ENCODE measurements at regions not wholly inside any gene's neighbourhood (a gene's known extent, or its start where the extent isn't known, plus 50 kb on each side); places are given as distances from the start of the nearest gene placed in this dataset.
"Not testable (repeated sequence)": the region's sequence is repeated elsewhere in the genome, so short reads cannot be mapped to it uniquely, and the experiment has no call there.

- DNase-seq, result no peak
- ATAC-seq, result no peak
- intact Hi-C loops (cut with DNase I, micrococcal nuclease), result loop anchor here in 1 of 2 donors (10.0 kb wide), 1 partner anchor 292 kb away; no protein-coding TSS in a partner anchor
Measured at GRCh38 chr7:3156508-3156907, 112.8 kb upstream of the CARD11 start.

- intact Hi-C loops (cut with DNase I, micrococcal nuclease), result loop anchor here in 1 of 2 donors (10.0 kb wide), 1 partner anchor 293 kb away; no protein-coding TSS in a partner anchor
- no peak for DNase-seq
- no peak for ATAC-seq
Measured at GRCh38 chr7:3157566-3158287, 114.1 kb upstream of the CARD11 start.

- intact Hi-C loops (cut with DNase I, micrococcal nuclease), result loop anchor here in 1 of 2 donors (10.0 kb wide), 1 partner anchor 294 kb away; no protein-coding TSS in a partner anchor
- no peak for DNase-seq
- ATAC-seq, result no peak
Measured at GRCh38 chr7:3158341-3158760, 114.7 kb upstream of the CARD11 start.

- intact Hi-C loops (cut with DNase I, micrococcal nuclease), result loop anchor here in 1 of 2 donors (10.0 kb wide), 1 partner anchor 294 kb away; no protein-coding TSS in a partner anchor
Measured at GRCh38 chr7:3159039-3159438, 115.4 kb upstream of the CARD11 start.

GRCh38 chr7:3159445-3159844 is 115.8 kb upstream of the CARD11 start:
- DNase-seq (no peak), ATAC-seq (no peak)
- intact Hi-C loops (cut with DNase I, micrococcal nuclease), result loop anchor here in 1 of 2 donors (10.0 kb wide), 1 partner anchor 295 kb away; no protein-coding TSS in a partner anchor

More at GRCh38 chr7:3159039-3159438, 115.4 kb upstream of the CARD11 start:
- ATAC-seq (no peak), DNase-seq (no peak)

DNA sequence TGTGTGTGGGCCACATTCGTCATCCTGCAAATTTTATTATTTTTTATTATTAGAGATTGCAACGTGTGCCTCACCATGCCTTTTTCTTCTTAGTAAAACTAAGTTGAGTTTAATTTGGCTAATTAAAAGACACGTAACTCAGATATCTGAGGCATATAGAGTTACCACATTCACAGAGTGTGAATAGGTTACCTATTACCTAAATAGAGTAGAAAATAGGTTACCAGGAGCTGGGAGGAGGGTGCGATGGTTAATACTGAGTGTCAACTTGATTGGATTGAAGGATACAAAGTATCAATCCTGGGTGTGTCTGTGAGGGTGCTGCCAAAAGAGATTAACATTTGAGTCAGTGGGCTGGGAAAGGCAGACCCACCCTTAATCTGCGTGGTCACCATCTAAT is 116.3 kb upstream of the CARD11 start:
- intact Hi-C loops (cut with DNase I, micrococcal nuclease), result loop anchor here in 1 of 2 donors (10.0 kb wide), 1 partner anchor 295 kb away; no protein-coding TSS in a partner anchor

DNA sequence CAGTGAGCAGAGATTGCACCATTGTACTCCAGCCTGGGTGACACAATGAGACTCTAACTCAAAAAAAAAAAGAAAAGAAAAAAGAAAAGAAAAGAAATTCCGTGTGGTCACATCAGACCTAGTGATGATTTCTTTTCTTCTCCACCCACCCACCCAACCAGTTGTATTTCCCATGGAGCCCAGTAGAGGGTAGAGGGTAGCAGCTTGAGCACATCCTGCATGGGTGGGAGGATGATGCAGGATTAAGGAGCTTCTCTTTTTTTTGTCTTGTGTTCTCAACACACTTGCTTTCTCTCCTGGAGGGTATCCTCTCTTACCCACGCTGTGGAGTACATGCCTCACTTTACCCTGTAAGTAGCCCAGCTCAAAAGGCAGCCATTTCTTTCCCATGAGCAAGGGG is 118.6 kb upstream of the CARD11 start:
- ATAC-seq, result no peak
- intact Hi-C loops (cut with DNase I, micrococcal nuclease), result no loop called here
- no peak for DNase-seq

More for the DNA sequence above, 116.3 kb upstream of the CARD11 start:
- ATAC-seq, DNase-seq: not testable (repeated sequence)

DNA sequence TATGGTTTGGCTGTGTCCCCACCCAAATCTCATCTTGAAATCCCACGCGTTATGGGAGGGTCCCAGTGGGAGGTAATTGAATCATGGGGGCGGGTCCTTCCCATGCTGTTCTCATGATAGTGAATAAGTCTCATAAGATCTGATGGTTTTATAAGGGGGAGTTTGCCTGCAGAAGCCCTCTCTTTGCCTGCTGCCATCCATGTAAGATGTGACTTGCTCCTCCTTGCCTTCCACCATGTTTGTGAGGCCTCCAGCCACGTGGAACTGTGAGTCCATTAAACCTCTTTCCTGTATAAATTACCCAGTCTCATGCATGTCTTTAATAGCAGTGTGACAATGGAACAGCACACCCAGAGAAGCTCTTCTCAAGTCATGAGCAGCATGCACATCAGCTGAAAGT is 119.1 kb upstream of the CARD11 start:
- DNase-seq; intact Hi-C loops (cut with DNase I, micrococcal nuclease); ATAC-seq: not testable (repeated sequence)

GRCh38 chr7:3164380-3164792 is 120.7 kb upstream of the CARD11 start:
- ATAC-seq (no peak), DNase-seq (no peak)
- intact Hi-C loops (cut with DNase I, micrococcal nuclease), result no loop called here

DNA sequence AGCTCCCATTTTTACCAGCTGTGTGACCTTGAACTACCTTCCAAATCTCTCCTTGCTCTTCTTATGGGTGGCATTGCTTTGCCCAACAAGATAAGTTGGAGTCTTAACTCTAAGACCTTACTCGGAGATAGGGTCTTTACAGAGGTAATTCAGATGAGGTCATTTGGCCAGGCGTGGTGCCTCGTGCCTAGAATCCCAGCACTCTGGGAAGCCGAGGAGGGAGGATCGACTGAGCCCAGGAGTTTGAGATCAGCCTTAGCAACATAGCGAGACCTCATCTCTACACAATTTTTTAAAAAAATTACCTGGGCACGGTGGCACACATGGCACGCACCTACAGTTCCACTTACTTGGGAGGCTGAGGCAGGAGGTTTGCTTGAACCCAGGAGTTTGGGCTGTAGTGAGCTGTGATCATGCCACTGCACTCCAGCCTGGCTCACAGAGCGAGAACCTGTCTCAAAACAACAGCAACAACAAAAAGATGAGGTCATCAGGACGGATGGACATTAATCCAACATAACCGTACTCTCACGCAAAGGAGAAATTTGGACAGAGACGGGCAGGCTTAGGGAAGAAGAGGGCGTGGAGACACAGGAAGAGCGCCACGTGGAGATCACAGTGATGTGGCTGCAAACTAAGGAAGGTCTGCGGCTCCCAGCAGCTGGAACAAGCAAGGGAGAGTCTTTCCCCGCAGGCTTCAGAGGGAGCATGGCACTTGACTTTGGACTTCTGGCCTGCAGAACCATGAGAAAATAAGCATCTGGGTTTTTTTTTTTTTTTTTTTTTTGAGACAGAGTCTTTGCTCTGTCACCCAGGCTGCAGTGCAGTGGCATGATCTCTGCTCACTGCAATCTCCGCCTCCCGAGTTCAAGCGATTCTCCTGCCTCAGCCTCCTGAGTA is 122.3 kb upstream of the CARD11 start:
- intact Hi-C loops (cut with DNase I, micrococcal nuclease), result no loop called here
- DNase-seq, result no peak
- ATAC-seq, result no peak

DNA sequence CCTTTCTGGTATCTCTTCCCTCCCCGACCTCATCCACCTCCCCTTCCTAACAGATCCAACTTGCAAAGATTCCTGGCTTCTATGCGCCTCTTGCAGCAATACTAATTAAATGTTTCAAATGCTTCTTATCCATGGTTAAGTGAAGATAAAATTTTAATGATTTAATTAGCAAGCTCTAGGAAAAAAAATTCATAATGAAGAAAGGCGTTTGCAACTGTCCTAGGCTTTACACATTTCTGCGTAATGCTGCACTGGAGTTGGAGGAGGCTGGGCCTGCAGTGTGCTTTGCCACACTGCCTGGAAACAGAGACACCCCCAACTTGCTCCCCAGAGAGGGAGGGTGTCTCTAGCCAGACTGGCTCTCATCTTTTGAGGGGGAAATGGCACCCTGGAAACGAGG is 123.9 kb upstream of the CARD11 start:
- DNase-seq (no peak), ATAC-seq (no peak)
- intact Hi-C loops (cut with DNase I, micrococcal nuclease), result no loop called here

DNA sequence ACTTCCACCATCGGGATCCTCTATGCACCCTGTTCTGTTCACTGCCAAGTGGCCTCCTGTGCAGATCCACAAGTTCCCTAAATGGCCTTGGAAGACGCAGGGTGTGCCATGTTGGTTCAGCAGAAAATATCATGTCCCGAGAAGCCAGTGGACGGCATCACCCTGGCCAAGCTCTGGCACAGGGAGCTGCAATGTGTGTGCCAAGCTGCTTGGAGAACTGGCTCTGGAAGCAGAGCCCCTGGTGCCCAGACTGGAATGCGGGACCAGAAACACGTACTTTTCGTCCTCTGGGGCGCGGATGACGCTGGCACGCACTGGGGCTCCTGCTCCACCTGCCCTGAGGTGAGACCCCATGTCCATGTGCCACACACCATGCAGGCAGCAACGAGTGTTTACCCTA is 124.7 kb upstream of the CARD11 start:
- intact Hi-C loops (cut with DNase I, micrococcal nuclease), result no loop called here
- DNase-seq (no peak), ATAC-seq (no peak)

GRCh38 chr7:3168869-3169268 is 125.2 kb upstream of the CARD11 start:
- DNase-seq, result no peak
- ATAC-seq, result no peak
- intact Hi-C loops (cut with DNase I, micrococcal nuclease), result no loop called here

- intact Hi-C loops (cut with DNase I, micrococcal nuclease), result no loop called here
- ATAC-seq (no peak), DNase-seq (no peak)
Measured at GRCh38 chr7:3172768-3173280, 128.2 kb upstream of the SDK1 start.

DNA sequence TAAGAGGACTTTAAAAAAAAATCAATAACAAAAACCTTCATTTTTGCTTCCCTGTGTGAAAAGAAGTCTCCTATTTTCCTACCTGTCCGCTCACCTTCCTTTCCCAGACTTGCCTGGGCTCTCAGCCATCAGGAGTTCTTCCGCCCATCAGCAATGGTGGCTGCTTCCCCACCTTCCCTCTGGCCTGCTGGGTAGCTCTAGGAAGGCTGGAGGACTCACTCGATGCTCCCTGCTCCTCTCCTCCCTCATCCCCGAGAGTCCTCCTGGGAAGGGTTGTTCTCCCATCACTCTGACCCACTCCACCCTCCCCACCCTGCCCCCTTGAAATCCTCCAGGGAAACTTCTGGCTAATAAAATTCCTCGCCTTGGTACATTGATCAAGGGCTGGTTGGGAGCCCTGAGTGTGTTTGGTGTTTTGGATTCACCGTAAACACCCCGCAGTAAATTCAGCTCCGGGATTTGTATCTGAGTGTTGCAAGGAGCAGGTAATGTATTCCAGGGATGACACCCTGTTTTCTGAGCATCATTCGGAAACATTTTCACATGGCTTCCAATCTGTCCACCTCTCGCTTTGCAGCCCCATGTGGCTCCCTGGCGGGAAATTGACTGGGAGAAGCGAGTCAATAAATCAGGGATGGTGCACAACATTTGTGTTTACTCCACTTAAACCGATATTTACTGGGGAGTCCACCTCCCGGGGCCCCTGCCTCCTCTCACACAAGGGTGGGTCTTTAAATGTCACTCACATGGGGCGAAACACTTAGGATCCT is 126.4 kb upstream of the SDK1 start:
- intact Hi-C loops (cut with DNase I, micrococcal nuclease), result no loop called here
- DNase-seq (no peak), ATAC-seq (no peak)

GRCh38 chr7:3175285-3175902 is 125.7 kb upstream of the SDK1 start:
- intact Hi-C loops (cut with DNase I, micrococcal nuclease), result no loop called here
- no peak for ATAC-seq
- DNase-seq, result no peak

GRCh38 chr7:3176112-3177000 is 124.7 kb upstream of the SDK1 start:
- DNase-seq, result no peak
- no peak for ATAC-seq
- intact Hi-C loops (cut with DNase I, micrococcal nuclease), result no loop called here
